ENCODE measurements at regions not wholly inside any gene's neighbourhood (a gene's known extent, or its start where the extent isn't known, plus 50 kb on each side); places are given as distances from the start of the nearest gene placed in this dataset.
"Not testable (repeated sequence)": the region's sequence is repeated elsewhere in the genome, so short reads cannot be mapped to it uniquely, and the experiment has no call there.

GRCh38 chr22:49676783-49677494, 150.7 kb downstream of the BRD1 start:
- DNase-seq (ENCODE audit: low read depth in 3 of 3): no peak

- no peak for DNase-seq (ENCODE audit: low read depth in 3 of 3)
These were observed 151.4 kb downstream of the BRD1 start for GRCh38 chr22:49676230-49676629.

DNA sequence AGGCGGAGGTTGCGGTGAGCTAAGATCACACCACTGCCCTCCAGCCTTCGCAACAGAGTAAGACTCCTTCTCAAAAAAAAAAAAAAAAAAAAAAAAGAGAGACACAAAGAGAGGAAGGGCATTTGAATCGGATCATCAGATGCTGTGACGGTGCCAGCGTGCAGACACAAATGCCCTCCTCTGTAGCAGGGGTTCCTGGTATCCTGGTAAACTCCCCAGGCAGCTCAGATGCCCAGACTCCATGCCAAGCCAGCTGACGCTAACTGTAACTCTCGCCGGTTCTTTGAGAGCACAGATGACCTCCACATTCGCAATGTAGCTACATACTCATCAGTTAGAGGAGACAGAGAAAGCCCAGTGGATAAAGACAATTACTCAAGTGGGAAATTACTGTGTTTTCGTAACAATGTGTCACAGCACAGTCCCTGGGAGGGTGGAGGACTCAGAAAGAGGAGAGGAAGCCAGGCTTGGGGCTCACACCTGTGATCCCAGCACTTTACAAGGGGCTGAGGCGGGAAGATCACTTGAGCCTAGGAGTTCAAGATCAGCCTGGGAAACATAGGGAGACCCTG, 153.1 kb downstream of the BRD1 start:
- DNase-seq (ENCODE audit: low read depth in 3 of 3): no peak

- DNase-seq (ENCODE audit: low read depth in 3 of 3): no peak
These were observed 154.6 kb downstream of the BRD1 start for GRCh38 chr22:49673048-49673447.

- no peak for DNase-seq (ENCODE audit: low read depth in 3 of 3)
These were observed 155.6 kb downstream of the BRD1 start for GRCh38 chr22:49672014-49672516.

DNA sequence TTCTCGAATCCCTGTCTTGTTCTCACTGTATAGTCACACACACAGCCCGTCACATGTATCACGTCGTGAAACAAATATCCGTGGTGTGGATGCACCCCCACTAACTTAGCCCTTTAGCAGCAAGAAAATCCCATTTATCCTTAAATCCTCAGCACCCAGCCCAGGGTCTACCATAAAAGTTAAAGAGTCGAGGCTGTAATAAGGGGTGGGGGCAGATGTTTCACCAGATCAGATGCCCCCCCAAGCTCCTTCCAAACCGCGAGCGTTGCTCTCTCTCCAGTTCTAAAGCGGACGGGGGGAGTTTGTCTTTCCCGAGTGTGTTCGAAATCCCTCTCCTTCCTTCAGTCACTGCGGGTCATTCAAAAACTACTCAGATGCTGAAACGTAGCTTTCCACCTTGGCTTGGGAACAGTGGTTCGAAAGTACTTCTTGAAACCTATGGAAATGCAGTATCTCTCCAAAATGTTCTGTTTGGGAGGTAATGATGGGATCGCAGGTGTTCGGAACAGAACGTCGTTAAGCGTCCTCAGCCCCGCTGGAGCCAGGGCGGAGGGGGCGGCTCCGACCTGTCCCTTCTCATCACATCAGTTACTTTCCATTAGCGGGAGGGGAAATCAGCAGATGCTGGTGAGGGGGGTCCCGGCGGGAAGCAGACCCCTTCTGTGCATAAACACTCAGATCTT, 156.2 kb downstream of the BRD1 start:
- no peak for DNase-seq (ENCODE audit: low read depth in 3 of 3)

GRCh38 chr22:49670456-49671330, 157.0 kb downstream of the BRD1 start:
- DNase-seq (ENCODE audit: low read depth in 3 of 3): no peak

DNA sequence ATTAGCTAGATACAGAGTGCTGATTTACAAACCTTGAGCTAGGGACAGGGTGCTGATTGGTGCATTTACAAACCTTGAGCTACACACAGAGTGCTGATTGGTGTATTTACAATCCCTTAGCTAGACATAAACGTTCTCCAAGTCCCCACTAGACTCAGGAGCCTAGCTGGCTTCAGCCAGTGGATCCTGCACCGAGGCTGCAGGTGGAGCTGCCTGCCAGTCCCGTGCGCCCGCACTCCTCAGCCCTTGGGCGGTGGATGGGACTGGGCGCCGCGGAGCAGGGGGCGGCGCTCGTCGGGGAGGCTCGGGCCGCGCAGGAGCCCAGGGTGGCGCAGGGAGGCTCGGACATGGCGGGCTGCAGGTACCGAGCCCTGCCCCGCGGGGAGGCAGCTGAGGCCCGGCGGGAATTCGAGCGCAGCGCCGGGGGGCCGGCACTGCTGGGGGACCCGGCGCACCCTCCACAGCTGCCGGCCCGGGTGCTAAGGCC, 157.7 kb downstream of the BRD1 start:
- not testable (repeated sequence) for DNase-seq (ENCODE audit: low read depth in 3 of 3)

- DNase-seq (ENCODE audit: low read depth in 3 of 3): not testable (repeated sequence)
These were observed 158.2 kb downstream of the BRD1 start for GRCh38 chr22:49669427-49669968.

DNA sequence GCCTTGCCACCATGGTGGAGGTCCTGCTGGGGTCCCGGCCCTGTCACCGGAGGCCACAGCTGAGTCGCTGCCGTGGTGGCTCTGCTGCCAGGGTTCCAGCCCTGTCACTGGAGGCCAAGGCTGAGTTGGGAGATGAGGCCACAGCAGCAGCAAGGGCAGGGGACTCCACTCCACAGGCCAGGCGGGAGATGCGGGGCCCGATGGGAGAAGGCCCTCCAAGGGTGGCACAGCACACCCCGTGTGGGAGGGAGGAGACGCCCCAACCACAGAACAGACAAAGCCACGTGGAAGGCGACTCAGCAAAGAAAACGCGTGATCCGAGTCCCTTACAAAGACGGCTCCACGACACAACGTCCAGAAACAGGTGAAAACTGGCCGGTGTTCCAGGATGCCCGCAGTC, 159.3 kb downstream of the BRD1 start:
- DNase-seq (ENCODE audit: low read depth in 3 of 3): no peak

DNA sequence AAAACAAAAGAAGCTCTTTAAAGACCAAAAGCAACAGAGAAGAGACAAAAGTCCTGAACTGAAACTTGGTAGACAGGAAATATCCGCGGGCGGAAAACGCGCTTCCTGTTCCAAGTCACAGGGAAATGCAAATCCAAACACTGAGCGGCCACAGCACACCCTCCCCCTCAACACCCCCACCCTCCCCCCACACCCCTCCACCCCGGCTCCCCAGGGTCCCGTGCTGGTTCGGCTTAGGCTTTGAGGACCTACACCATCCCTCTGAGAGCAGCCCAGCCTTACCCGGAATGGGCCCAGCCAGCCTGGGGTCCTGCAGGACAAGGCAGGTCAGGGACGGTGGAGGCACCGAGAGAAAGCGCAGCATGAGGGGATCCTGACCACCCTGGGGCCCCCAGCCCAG, 160.4 kb downstream of the BRD1 start:
- DNase-seq (ENCODE audit: low read depth in 3 of 3): no peak

GRCh38 chr22:49666146-49666809, 161.4 kb downstream of the BRD1 start:
- DNase-seq (ENCODE audit: low read depth in 3 of 3): no peak

DNA sequence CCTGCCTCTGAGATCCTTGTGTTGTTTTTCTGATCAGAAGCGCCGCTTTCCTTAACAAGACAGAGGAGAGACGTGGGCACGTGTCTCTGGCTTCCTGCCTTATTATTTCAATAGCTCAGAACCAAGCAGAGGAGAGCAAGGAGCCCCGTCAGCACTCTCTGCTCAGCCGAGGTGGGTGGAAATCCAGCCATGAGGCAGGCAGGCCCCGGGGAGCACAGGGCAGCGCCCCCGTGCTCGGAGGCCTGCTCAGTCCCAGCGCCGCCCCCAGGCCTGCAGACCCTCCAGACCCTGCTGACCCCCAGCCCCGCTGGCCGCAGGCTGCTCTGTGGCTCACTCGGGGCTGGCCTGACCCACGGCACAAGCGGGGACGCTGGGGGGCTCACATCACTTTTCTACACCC, 162.8 kb downstream of the BRD1 start:
- no peak for DNase-seq (ENCODE audit: low read depth in 3 of 3)

DNA sequence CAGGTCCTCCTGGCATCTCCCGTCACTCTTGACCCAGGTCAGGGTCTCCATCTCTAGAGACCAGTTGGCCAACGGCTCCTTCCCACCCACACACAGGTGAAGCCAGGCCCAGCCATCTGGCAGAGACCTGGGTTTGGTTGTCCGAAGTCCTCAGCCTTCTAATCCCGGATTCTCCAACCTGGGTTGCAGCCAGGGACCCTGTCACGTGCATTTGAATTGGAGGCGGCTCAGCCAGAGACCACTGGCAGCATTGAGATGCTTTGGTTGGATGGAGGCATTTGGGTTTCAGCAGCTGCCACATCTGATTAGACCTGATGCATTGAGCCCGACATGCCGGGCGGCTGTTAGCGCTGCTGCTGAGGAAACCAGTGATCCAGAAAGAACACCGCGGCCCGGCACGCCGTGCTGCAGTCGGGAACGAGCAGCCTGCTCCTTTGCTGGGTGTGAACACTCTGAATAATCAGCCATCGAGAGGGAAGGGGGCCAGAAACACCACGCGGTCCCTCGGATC, 163.2 kb downstream of the BRD1 start:
- no peak for DNase-seq (ENCODE audit: low read depth in 3 of 3)

- DNase-seq (ENCODE audit: low read depth in 3 of 3): no peak
These were observed 163.8 kb downstream of the BRD1 start for GRCh38 chr22:49663823-49664222.

GRCh38 chr22:49663311-49663711, 164.4 kb downstream of the BRD1 start:
- DNase-seq (ENCODE audit: low read depth in 3 of 3): no peak

DNA sequence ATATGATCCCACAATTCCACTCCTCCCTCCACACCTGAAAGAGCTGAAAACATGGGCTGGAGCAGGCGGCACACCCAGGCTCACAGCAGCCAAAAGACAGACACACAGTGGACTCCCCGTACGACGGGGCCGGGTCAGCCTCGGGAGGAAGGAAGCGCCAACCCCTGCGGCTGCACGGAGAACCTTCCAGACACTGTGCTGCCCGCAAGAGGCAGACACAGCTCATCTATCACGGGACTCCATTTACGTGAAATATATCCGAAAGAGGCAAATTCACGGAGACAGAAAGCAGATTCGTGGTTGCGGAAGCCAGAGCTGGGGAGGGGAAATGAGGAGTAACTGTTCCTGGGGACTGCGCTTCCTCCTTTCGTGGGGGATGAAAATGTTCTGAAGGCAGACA, 165.0 kb downstream of the BRD1 start:
- no peak for DNase-seq (ENCODE audit: low read depth in 3 of 3)

- DNase-seq (ENCODE audit: low read depth in 3 of 3): no peak
These were observed 166.6 kb downstream of the BRD1 start for GRCh38 chr22:49660794-49661781.

DNA sequence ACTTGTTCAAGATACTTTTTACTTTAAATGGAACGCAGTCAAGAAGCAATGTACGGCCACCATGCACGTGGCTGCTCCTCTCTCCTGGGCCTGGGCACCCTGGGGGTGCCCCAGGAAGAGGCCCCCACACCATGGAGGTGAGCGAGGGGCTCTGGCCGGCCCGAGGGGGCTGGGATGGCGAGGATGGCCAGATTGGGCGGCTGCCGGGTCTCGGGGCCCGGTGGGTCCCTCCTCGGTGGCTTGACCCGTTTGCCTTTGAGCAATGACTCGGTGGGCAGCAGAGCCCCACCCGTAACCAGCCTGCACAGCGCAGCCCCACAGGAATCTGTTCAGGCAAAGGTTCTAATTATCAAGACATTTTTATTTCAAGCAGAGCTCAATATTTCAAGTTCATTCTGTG, 167.4 kb downstream of the BRD1 start:
- DNase-seq (ENCODE audit: low read depth in 3 of 3): no peak

DNA sequence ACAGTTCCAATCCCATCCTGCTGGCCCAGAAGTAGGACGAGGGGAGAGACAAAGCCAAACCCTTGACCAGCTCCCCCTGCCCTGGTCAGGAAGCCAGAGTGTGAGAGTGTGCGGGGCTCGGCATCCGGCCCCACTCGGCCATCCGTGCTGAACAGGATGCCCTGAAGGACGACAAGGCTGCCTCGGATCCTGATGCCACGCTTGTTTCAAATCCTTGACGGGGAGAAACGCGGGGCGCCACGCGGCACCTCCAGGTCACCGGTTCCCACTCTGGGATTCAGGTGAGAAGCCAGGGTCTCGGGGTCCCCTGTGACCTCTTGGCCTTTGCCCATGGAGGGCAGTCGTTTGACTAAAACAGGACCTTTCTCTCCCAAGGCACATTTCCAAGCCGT, 167.8 kb downstream of the BRD1 start:
- DNase-seq (ENCODE audit: low read depth in 3 of 3): no peak
